ENCODE measurements at regions not wholly inside any gene's neighbourhood (a gene's known extent, or its start where the extent isn't known, plus 50 kb on each side); places are given as distances from the start of the nearest gene placed in this dataset.

GRCh38 chr11:80116796-80117195 lies 676.0 kb upstream of the TENM4 start:
- TF ChIP-seq, protein P1, sequence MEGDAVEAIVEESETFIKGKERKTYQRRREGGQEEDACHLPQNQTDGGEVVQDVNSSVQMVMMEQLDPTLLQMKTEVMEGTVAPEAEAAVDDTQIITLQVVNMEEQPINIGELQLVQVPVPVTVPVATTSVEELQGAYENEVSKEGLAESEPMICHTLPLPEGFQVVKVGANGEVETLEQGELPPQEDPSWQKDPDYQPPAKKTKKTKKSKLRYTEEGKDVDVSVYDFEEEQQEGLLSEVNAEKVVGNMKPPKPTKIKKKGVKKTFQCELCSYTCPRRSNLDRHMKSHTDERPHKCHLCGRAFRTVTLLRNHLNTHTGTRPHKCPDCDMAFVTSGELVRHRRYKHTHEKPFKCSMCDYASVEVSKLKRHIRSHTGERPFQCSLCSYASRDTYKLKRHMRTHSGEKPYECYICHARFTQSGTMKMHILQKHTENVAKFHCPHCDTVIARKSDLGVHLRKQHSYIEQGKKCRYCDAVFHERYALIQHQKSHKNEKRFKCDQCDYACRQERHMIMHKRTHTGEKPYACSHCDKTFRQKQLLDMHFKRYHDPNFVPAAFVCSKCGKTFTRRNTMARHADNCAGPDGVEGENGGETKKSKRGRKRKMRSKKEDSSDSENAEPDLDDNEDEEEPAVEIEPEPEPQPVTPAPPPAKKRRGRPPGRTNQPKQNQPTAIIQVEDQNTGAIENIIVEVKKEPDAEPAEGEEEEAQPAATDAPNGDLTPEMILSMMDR (IDR thresholded peaks at IDR 0.05), result no peak
- TF ChIP-seq POLR2AphosphoS5 (IDR thresholded peaks at IDR 0.05) (no peak), POLR2A (IDR thresholded peaks at IDR 0.05) (no peak)
